ENCODE measurements at regions not wholly inside any gene's neighbourhood (a gene's known extent, or its start where the extent isn't known, plus 50 kb on each side); places are given as distances from the start of the nearest gene placed in this dataset.

GRCh38 chr11:116661056-116661455 is 111.7 kb downstream of the BUD13 start:
- H3K4me3 ChIP-seq (ENCODE audit: low read depth, low read length): no peak overlapping the region
- Mint-ChIP-seq H3K4me1 (ENCODE audit: low read depth, unreplicated experiment) (peaks cover 9% of the 10 kb centered on the region), H3K27ac (ENCODE audit: unreplicated experiment) (no peak overlapping the region), H3K4me3 (ENCODE audit: unreplicated experiment) (no peak overlapping the region), H3K36me3 (ENCODE audit: insufficient read depth, unreplicated experiment) (no peaks in the 10 kb centered on the region), H3K27me3 (ENCODE audit: insufficient read depth, unreplicated experiment) (peaks cover 14% of the 10 kb centered on the region), H3K9me3 (ENCODE audit: unreplicated experiment) (peaks cover 21% of the 10 kb centered on the region)
- TF ChIP-seq CTCF (IDR thresholded peaks at IDR 0.05; ENCODE audit: insufficient read depth in 1 of 2, low read depth in 1 of 2, low read length in 1 of 2, severe bottlenecking in 1 of 2, unreplicated experiment in 1 of 2): no peak
- peaks cover 11% of the 10 kb centered on the region; the same call in 1 of the 2 replicates for H3K4me1 ChIP-seq
- intact Hi-C loops (cut with micrococcal nuclease; ENCODE audit: unreplicated experiment): no loop called here
- H3K9me3 ChIP-seq: peaks cover 15% of the 10 kb centered on the region
- no peaks in the 10 kb centered on the region; the same call in 1 of the 2 replicates for H3K27me3 ChIP-seq (replicated peaks; ENCODE audit: control insufficient read depth, insufficient read depth, low read length)
- ChIA-PET POLR2A (no interaction called here), CTCF (interaction anchor here (0.6 kb wide), 3 partner anchors 20 to 52 kb away, joined by 3 to 4 read pairs (median 4); no protein-coding TSS in a partner anchor)
- no TSS peak for BruUV-seq (replicated peaks)
- no peaks in the 10 kb centered on the region for H3K36me3 ChIP-seq (ENCODE audit: control insufficient read depth, insufficient read depth, low read length)
- DNase-seq: peak in 1 of 2 experiments; percentile 47

- Mint-ChIP-seq H3K4me3 (ENCODE audit: unreplicated experiment) (no peak overlapping the region), H3K27me3 (ENCODE audit: insufficient read depth, unreplicated experiment) (peaks cover 13% of the 10 kb centered on the region), H3K36me3 (ENCODE audit: insufficient read depth, unreplicated experiment) (no peaks in the 10 kb centered on the region), H3K4me1 (ENCODE audit: low read depth, unreplicated experiment) (peaks cover 9% of the 10 kb centered on the region), H3K9me3 (ENCODE audit: unreplicated experiment) (peaks cover 11% of the 10 kb centered on the region), H3K27ac (ENCODE audit: unreplicated experiment) (no peak overlapping the region)
- Histone ChIP-seq H3K36me3 (ENCODE audit: control insufficient read depth, insufficient read depth, low read length) (no peaks in the 10 kb centered on the region), H3K27me3 (replicated peaks; ENCODE audit: control insufficient read depth, insufficient read depth, low read length) (no peaks in the 10 kb centered on the region; the same call in 1 of the 2 replicates), H3K4me3 (ENCODE audit: low read depth, low read length) (no peak overlapping the region), H3K4me1 (peaks cover 11% of the 10 kb centered on the region; the same call in 1 of the 2 replicates), H3K9me3 (peaks cover 7% of the 10 kb centered on the region)
- no TSS peak for BruUV-seq (replicated peaks)
- no peak for TF ChIP-seq CTCF (IDR thresholded peaks at IDR 0.05; ENCODE audit: insufficient read depth in 1 of 2, low read depth in 1 of 2, low read length in 1 of 2, severe bottlenecking in 1 of 2, unreplicated experiment in 1 of 2)
- intact Hi-C loops (cut with micrococcal nuclease; ENCODE audit: unreplicated experiment): no loop called here
- ChIA-PET POLR2A (no interaction called here), CTCF (interaction anchor here (0.6 kb wide), 1 partner anchor 7 kb away, joined by 4 read pairs; no protein-coding TSS in a partner anchor)
- no peak for DNase-seq
Observed at GRCh38 chr11:116660011-116660410, 112.8 kb downstream of the BUD13 start.

GRCh38 chr11:116658876-116659535 is 113.8 kb downstream of the BUD13 start:
- DNase-seq: peak in 1 of 2 experiments; percentile 28
- no peak overlapping the region for H3K4me3 Mint-ChIP-seq (ENCODE audit: unreplicated experiment)
- BruUV-seq (replicated peaks): no TSS peak
- Histone ChIP-seq H3K4me1 (peaks cover 11% of the 10 kb centered on the region; the same call in 1 of the 2 replicates), H3K36me3 (ENCODE audit: control insufficient read depth, insufficient read depth, low read length) (no peaks in the 10 kb centered on the region), H3K4me3 (ENCODE audit: low read depth, low read length) (no peak overlapping the region), H3K27me3 (replicated peaks; ENCODE audit: control insufficient read depth, insufficient read depth, low read length) (no peaks in the 10 kb centered on the region), H3K9me3 (peaks cover 9% of the 10 kb centered on the region)
- no peak for TF ChIP-seq CTCF (IDR thresholded peaks at IDR 0.05; ENCODE audit: insufficient read depth in 1 of 2, low read depth in 1 of 2, low read length in 1 of 2, severe bottlenecking in 1 of 2, unreplicated experiment in 1 of 2)
- intact Hi-C loops (cut with micrococcal nuclease; ENCODE audit: unreplicated experiment): no loop called here
- peaks cover 13% of the 10 kb centered on the region for H3K27me3 Mint-ChIP-seq (ENCODE audit: insufficient read depth, unreplicated experiment)
- peaks cover 9% of the 10 kb centered on the region for H3K4me1 Mint-ChIP-seq (ENCODE audit: low read depth, unreplicated experiment)
- H3K36me3 Mint-ChIP-seq (ENCODE audit: insufficient read depth, unreplicated experiment): no peaks in the 10 kb centered on the region
- CTCF ChIA-PET: interaction anchor here (1.4 kb wide), 1 partner anchor 18 kb away, joined by 5 read pairs; no protein-coding TSS in a partner anchor
- peaks cover 11% of the 10 kb centered on the region for H3K9me3 Mint-ChIP-seq (ENCODE audit: unreplicated experiment)
- H3K27ac Mint-ChIP-seq (ENCODE audit: unreplicated experiment): no peak overlapping the region
- POLR2A ChIA-PET: no interaction called here

All from Caco-2 (cell line).